ENCODE measurements at regions not wholly inside any gene's neighbourhood (a gene's known extent, or its start where the extent isn't known, plus 50 kb on each side); places are given as distances from the start of the nearest gene placed in this dataset.

- no peak for DNase-seq (ENCODE audit: low spot score)
Measured at GRCh38 chr13:23488442-23488841, 54.9 kb upstream of the SACS start.

- DNase-seq (ENCODE audit: low spot score) = no peak
Measured at GRCh38 chr13:23496255-23496654, 62.8 kb upstream of the SACS start.

DNA sequence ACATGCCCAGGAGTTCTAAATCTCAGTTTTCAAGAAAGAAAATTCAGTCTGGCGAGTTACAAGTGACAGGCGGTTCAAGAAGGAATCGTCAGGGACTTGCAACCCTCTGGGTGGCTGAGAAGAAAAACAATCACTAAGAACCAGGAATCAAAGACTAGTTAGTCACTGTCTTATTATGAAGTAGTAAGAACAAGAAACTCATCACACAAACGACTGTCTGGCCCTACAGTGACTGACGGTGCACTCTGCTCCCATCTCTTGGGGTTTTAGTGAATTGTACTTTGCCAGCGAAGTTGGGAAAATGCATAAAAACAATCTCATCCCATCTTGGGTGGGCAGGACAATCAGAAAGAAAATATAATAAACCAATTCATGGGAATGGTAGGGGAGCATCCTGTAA is 63.7 kb upstream of the SACS start:
- DNase-seq (ENCODE audit: low spot score) = no peak

DNA sequence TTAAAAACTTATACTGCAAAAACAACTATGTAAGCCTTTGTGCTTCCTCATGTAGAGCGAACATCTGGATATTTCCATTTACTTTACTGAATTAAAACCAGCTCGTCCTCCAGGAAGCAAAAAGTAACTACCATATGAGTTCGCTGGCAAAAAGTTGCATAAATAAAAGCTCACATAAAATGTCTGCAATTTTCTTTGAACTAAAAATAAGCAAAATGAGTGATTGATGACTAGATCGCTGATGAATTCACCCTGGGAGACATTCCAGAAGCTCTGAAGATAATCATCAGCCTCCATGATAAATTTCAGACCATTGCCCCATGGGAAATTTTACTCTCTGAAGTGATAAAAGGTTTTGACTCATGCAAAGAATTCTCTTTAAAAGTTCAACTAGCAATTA is 67.3 kb upstream of the SACS start:
- no peak for DNase-seq (ENCODE audit: low spot score)

GRCh38 chr13:23504180-23504579 is 66.0 kb upstream of the TNFRSF19 start:
- no peak for DNase-seq (ENCODE audit: low spot score)

- no peak for DNase-seq (ENCODE audit: low spot score)
Measured at GRCh38 chr13:23505007-23505406, 65.2 kb upstream of the TNFRSF19 start.

- DNase-seq (ENCODE audit: low spot score) = no peak
Measured at GRCh38 chr13:23506071-23506806, 64.0 kb upstream of the TNFRSF19 start.

DNA sequence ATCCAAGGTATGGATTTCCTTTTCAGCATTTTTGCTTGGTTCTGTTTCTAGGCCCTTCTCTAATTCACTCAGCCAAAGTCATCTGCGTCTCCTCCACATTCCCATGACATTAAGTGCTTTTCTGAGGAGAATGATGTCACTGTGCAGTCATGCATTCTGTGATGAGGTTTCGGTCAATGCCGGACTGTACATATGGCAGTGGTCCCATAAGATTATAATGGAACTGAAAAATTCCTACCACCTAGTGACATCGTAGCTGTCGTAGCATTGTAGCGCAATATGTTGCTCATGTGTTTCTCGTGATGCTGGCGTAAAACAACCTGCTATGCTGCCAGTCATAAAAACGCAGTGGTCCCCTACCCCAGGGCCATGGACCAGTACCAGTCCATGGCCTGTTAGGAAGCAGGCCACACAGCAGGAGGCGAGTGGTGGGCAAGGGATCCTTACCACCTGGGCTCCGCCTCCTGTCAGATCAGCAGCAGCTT is 63.4 kb upstream of the TNFRSF19 start:
- DNase-seq (ENCODE audit: low spot score) = no peak

GRCh38 chr13:23509781-23510543 is 60.2 kb upstream of the TNFRSF19 start:
- DNase-seq (ENCODE audit: low spot score) = no peak

DNA sequence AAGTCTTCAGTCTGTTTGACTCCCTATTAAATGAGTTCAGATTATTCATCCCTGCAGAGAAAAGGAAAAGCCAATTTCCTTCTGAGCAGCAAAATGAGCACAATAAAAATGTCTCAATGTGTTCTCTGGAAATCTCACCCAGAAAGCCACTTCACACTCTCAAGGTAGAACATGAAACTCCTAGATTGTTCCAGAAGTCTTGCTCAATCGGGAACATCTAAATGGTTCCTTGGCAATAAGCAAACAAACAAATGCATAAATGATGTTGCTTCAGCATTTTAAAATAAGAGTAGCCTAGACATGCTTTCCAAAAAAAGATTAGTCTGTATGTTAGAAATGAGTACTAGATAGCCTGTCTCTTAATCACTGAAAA is 59.7 kb upstream of the TNFRSF19 start:
- no peak for DNase-seq (ENCODE audit: low spot score)

- DNase-seq (ENCODE audit: low spot score) = peak; percentile 4
Measured at GRCh38 chr13:23510979-23511735, 59.1 kb upstream of the TNFRSF19 start.

GRCh38 chr13:23512762-23513395 is 57.3 kb upstream of the TNFRSF19 start:
- DNase-seq (ENCODE audit: low spot score) = no peak

- DNase-seq (ENCODE audit: low spot score) = no peak
Measured at GRCh38 chr13:23513455-23513854, 56.8 kb upstream of the TNFRSF19 start.

DNA sequence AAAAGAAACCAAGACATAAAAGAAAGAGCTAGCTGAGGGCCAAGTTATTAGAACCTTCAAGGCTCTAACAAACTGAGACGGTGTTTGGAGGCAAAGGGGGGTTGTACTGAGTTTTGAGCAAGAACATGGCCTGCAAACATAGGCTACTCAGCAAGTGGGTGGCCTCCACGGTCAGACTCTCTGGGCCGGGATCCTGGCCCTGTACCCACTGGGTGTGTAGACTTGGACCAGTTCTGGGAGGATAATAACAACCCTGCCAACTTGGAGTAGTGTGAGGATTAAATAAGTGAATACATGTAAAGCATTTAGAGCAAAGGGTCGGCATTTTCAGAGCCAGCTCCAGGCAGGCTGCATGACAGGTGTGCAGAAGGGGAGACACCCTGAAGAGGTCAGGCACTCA is 56.1 kb upstream of the TNFRSF19 start:
- DNase-seq (ENCODE audit: low spot score) = no peak

DNA sequence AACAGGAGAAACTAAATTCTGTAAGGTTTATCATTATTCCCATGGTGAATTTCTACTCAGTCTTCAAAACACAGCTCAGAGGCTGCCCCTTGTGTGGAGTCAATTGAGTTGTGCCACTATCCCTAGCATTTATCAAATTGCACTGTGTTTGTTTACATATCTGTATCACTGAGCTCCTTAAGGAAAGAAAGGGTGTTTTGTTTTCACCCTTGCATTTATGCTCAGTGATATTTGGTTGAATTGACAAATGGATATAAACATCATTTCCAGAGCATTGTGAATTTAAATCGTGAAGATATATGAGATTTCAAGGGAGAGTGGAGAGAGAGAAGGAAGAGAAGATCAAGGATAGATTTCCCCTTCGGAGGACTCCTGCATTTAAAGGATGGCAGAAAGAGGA is 55.1 kb upstream of the TNFRSF19 start:
- no peak for DNase-seq (ENCODE audit: low spot score)

- no peak for DNase-seq (ENCODE audit: low spot score)
Measured at GRCh38 chr13:23516190-23516589, 54.0 kb upstream of the TNFRSF19 start.

- DNase-seq (ENCODE audit: low spot score) = peak; percentile 4
Measured at GRCh38 chr13:23516702-23517101, 53.5 kb upstream of the TNFRSF19 start.

- DNase-seq (ENCODE audit: low spot score) = no peak
Measured at GRCh38 chr13:23518231-23518630, 52.0 kb upstream of the TNFRSF19 start.

Data from pons (tissue), 1 donor.